Liver (tissue), 8 donors: ENCODE measurements at regions not wholly inside any gene's neighbourhood (a gene's known extent, or its start where the extent isn't known, plus 50 kb on each side); places are given as distances from the start of the nearest gene placed in this dataset.

ENCODE experiments used
- DNase-seq: peaks from one replicate; pipeline ENCODE4 v3.0.0-alpha.2; 2017; ENCODE audit warnings: low spot score
- H3K27ac ChIP-seq, 2 donors: one replicate each; pipeline ENCODE4 v1.7.0; 2013; ENCODE audit warnings: inconsistent platforms in 2 of 2, low read length in 2 of 2, control low read depth in 1 of 2, low read depth in 1 of 2, mild to moderate bottlenecking in 1 of 2
- H3K27me3 ChIP-seq, 4 donors: one replicate each; pipeline versions ENCODE4 v1.6.1 to v1.7.0; 2013; ENCODE audit warnings: low read length in 3 of 4, inconsistent platforms in 1 of 4, mild to moderate bottlenecking in 1 of 4, moderate library complexity in 1 of 4; ENCODE audit not compliant: control insufficient read depth in 4 of 4, insufficient read depth in 4 of 4
- H3K36me3 ChIP-seq, 4 donors: one replicate each; pipeline versions ENCODE4 v1.6.1 to v1.7.0; 2013; ENCODE audit warnings: low read length in 3 of 4, mild to moderate bottlenecking in 3 of 4, low read depth in 1 of 4, moderate library complexity in 1 of 4; ENCODE audit not compliant: control insufficient read depth in 4 of 4, insufficient read depth in 3 of 4
- H3K4me1 ChIP-seq, 4 donors: one replicate each; pipeline versions ENCODE4 v1.6.1 to v1.7.0; 2013; ENCODE audit warnings: low read length in 3 of 4, mild to moderate bottlenecking in 3 of 4, moderate library complexity in 1 of 4; ENCODE audit not compliant: control insufficient read depth in 4 of 4, insufficient read depth in 4 of 4
- H3K4me3 ChIP-seq, 3 donors: one replicate each; pipeline versions ENCODE4 v1.6.1 to v1.7.0; 2013; ENCODE audit warnings: low read length in 3 of 3, control low read depth in 1 of 3, low read depth in 1 of 3, mild to moderate bottlenecking in 1 of 3
- H3K9ac ChIP-seq, 2 donors: one replicate each; pipeline ENCODE4 v1.7.0; 2013; ENCODE audit warnings: low read length in 2 of 2, mild to moderate bottlenecking in 2 of 2, moderate library complexity in 2 of 2, control low read depth in 1 of 2, low read depth in 1 of 2
- H3K9me3 ChIP-seq, 4 donors: one replicate each; pipeline versions ENCODE4 v1.6.1 to v1.7.0; 2013; ENCODE audit warnings: low read length in 3 of 4; ENCODE audit not compliant: control insufficient read depth in 4 of 4
- ATF3 ChIP-seq: IDR thresholded peaks from 2 replicates; pipeline ENCODE4 v1.6.1; 2016; ENCODE audit warnings: antibody characterized with exemption
- EGR1 ChIP-seq, 2 donors: IDR thresholded peaks; 2 replicates each; pipeline ENCODE4 v1.6.1; 2016 to 2018; ENCODE audit warnings: antibody characterized with exemption in 2 of 2, low read depth in 2 of 2
- FOXA2 ChIP-seq: IDR thresholded peaks from 2 replicates; pipeline ENCODE4 v1.6.1; 2016; ENCODE audit warnings: antibody characterized with exemption
- GABPA ChIP-seq, 2 donors: IDR thresholded peaks in 1 of 2; conservative IDR thresholded peaks in 1 of 2; 2 replicates each; pipeline ENCODE4 v1.6.1; 2016; ENCODE audit warnings: antibody characterized with exemption in 2 of 2, mild to moderate bottlenecking in 1 of 2, moderate library complexity in 1 of 2
- HNF4G ChIP-seq: IDR thresholded peaks from 2 replicates; pipeline ENCODE4 v1.6.1; 2016; ENCODE audit warnings: antibody characterized with exemption
- JUND ChIP-seq, 2 donors: IDR thresholded peaks; 2 replicates each; pipeline ENCODE4 v1.6.1; 2016; ENCODE audit warnings: antibody characterized with exemption in 2 of 2
- MAX ChIP-seq: IDR thresholded peaks from 2 replicates; pipeline ENCODE4 v1.6.1; 2016; ENCODE audit warnings: antibody characterized with exemption
- NR2F2 ChIP-seq: IDR thresholded peaks from 2 replicates; pipeline ENCODE4 v1.6.1; 2016; ENCODE audit warnings: antibody characterized with exemption
- RAD21 ChIP-seq, 2 donors: IDR thresholded peaks; 2 replicates each; pipeline ENCODE4 v1.6.1; 2016; ENCODE audit warnings: antibody characterized with exemption in 2 of 2, mild to moderate bottlenecking in 2 of 2
- REST ChIP-seq: IDR thresholded peaks from 2 replicates; pipeline ENCODE4 v1.6.1; 2016; ENCODE audit warnings: antibody characterized with exemption, mild to moderate bottlenecking
- RXRA ChIP-seq, 2 donors: IDR thresholded peaks; 2 replicates each; pipeline ENCODE4 v1.6.1; 2017 to 2018; ENCODE audit warnings: antibody characterized with exemption in 2 of 2, mild to moderate bottlenecking in 1 of 2
- SP1 ChIP-seq: IDR thresholded peaks from 2 replicates; pipeline ENCODE4 v1.6.1; 2018; ENCODE audit warnings: antibody characterized with exemption, mild to moderate bottlenecking
- TAF1 ChIP-seq: conservative IDR thresholded peaks from 2 replicates; pipeline ENCODE4 v1.6.1; 2016; ENCODE audit warnings: antibody characterized with exemption, mild to moderate bottlenecking
- YY1 ChIP-seq: IDR thresholded peaks from 2 replicates; pipeline ENCODE4 v1.6.1; 2016; ENCODE audit warnings: antibody characterized with exemption, mild to moderate bottlenecking
- WGBS: extraction: QIAGEN DNeasy Blood & Tissue Kit; methylation state at CpG from one replicate; pipeline ENCODE4 v1.1.7; 2013; 5-methylcytosine and 5-hydroxymethylcytosine counted together
- TF ChIP-seq, protein P1 (sequence below): fragments of 150-350 bp; IDR thresholded peaks from 2 replicates; pipeline ENCODE4 v1.5.1; 2017; ENCODE audit warnings: improper control_type of control experiment, low read depth, low read length; ENCODE audit not compliant: missing input control
- TF ChIP-seq, protein P2 (sequence below): IDR thresholded peaks from 2 replicates; pipeline ENCODE4 v1.6.1; 2016; ENCODE audit warnings: antibody characterized with exemption
- donor health status: healthy.
- donor health status: healthy.
- donor health status: healthy.
- donor health status: healthy.
- donor health status: healthy.

GRCh38 chr16:66083171-66083570 is 283.3 kb upstream of the CDH5 start:
- Histone ChIP-seq H3K4me3 (no peak overlapping the region), H3K36me3 (no peaks in the 10 kb centered on the region), H3K9ac (no peak overlapping the region), H3K27me3 (no peaks in the 10 kb centered on the region), H3K27ac (no peak overlapping the region), H3K4me1 (no peaks in the 10 kb centered on the region), H3K9me3 (no peaks in the 10 kb centered on the region)
- WGBS = 92% methylated on average over 1 of the region's 1 CpG
- DNase-seq = no peak
- TF ChIP-seq NR2F2 (no peak), YY1 (no peak), RXRA (IDR thresholded peaks at IDR 0.05) (no peak), RAD21 (IDR thresholded peaks at IDR 0.05) (no peak), EGR1 (IDR thresholded peaks at IDR 0.05; ENCODE audit: low read depth in 2 of 2) (no peak), JUND (IDR thresholded peaks at IDR 0.05) (no peak), REST (no peak)
- TF ChIP-seq, protein P1, sequence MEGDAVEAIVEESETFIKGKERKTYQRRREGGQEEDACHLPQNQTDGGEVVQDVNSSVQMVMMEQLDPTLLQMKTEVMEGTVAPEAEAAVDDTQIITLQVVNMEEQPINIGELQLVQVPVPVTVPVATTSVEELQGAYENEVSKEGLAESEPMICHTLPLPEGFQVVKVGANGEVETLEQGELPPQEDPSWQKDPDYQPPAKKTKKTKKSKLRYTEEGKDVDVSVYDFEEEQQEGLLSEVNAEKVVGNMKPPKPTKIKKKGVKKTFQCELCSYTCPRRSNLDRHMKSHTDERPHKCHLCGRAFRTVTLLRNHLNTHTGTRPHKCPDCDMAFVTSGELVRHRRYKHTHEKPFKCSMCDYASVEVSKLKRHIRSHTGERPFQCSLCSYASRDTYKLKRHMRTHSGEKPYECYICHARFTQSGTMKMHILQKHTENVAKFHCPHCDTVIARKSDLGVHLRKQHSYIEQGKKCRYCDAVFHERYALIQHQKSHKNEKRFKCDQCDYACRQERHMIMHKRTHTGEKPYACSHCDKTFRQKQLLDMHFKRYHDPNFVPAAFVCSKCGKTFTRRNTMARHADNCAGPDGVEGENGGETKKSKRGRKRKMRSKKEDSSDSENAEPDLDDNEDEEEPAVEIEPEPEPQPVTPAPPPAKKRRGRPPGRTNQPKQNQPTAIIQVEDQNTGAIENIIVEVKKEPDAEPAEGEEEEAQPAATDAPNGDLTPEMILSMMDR = no peak

- Histone ChIP-seq H3K27me3 (no peaks in the 10 kb centered on the region), H3K9ac (no peak overlapping the region), H3K9me3 (no peaks in the 10 kb centered on the region), H3K4me3 (no peak overlapping the region), H3K4me1 (no peaks in the 10 kb centered on the region), H3K36me3 (no peaks in the 10 kb centered on the region), H3K27ac (no peak overlapping the region)
- DNase-seq = no peak
- TF ChIP-seq GABPA (IDR thresholded peaks at IDR 0.05 in 1 of 2, conservative IDR thresholded peaks at IDR 0.05 in 1 of 2) (no peak), RAD21 (IDR thresholded peaks at IDR 0.05) (no peak), MAX (no peak), ATF3 (no peak), JUND (IDR thresholded peaks at IDR 0.05) (no peak), REST (no peak), TAF1 (no peak), SP1 (no peak), HNF4G (no peak), EGR1 (IDR thresholded peaks at IDR 0.05; ENCODE audit: low read depth in 2 of 2) (no peak), FOXA2 (no peak)
- TF ChIP-seq, protein P2, sequence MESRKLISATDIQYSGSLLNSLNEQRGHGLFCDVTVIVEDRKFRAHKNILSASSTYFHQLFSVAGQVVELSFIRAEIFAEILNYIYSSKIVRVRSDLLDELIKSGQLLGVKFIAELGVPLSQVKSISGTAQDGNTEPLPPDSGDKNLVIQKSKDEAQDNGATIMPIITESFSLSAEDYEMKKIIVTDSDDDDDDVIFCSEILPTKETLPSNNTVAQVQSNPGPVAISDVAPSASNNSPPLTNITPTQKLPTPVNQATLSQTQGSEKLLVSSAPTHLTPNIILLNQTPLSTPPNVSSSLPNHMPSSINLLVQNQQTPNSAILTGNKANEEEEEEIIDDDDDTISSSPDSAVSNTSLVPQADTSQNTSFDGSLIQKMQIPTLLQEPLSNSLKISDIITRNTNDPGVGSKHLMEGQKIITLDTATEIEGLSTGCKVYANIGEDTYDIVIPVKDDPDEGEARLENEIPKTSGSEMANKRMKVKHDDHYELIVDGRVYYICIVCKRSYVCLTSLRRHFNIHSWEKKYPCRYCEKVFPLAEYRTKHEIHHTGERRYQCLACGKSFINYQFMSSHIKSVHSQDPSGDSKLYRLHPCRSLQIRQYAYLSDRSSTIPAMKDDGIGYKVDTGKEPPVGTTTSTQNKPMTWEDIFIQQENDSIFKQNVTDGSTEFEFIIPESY = no peak
- TF ChIP-seq, protein P1 = no peak
- WGBS = 43% methylated on average over 2 of the region's 2 CpGs
Measured at GRCh38 chr16:66082424-66082823, 284.1 kb upstream of the CDH5 start.
